Ishikawa (cell line): ENCODE measurements at regions not wholly inside any gene's neighbourhood (a gene's known extent, or its start where the extent isn't known, plus 50 kb on each side); places are given as distances from the start of the nearest gene placed in this dataset.

Source experiments
- EGR1 ChIP-seq: IDR thresholded peaks from 2 replicates; pipeline ENCODE4 v1.6.1; 2012
- EP300 ChIP-seq: IDR thresholded peaks from 2 replicates; pipeline ENCODE4 v1.6.1; 2012; ENCODE audit warnings: borderline replicate concordance
- FOXM1 ChIP-seq: IDR thresholded peaks from 2 replicates; pipeline ENCODE4 v1.6.1; 2012; ENCODE audit warnings: low read depth, borderline replicate concordance
- REST ChIP-seq: IDR thresholded peaks from 2 replicates; pipeline ENCODE4 v1.6.1; 2012; ENCODE audit warnings: low read depth, mild to moderate bottlenecking
- TAF1 ChIP-seq: IDR thresholded peaks from 2 replicates; pipeline ENCODE4 v1.6.1; 2012; ENCODE audit warnings: low read depth, mild to moderate bottlenecking
- TCF12 ChIP-seq: IDR thresholded peaks from 2 replicates; pipeline ENCODE4 v1.6.1; 2012; ENCODE audit warnings: low read depth
- ZBTB7A ChIP-seq: IDR thresholded peaks from 2 replicates; pipeline ENCODE4 v1.6.1; 2012; ENCODE audit warnings: low read depth

GRCh38 chr9:117936185-117937130 is 232.3 kb downstream of the TLR4 start:
- TF ChIP-seq EGR1 = no peak
- TF ChIP-seq REST = no peak
- no peak for TF ChIP-seq TAF1
- TF ChIP-seq EP300 = no peak
- no peak for TF ChIP-seq ZBTB7A
- no peak for TF ChIP-seq TCF12
- TF ChIP-seq FOXM1 = no peak
